ENCODE measurements at regions not wholly inside any gene's neighbourhood (a gene's known extent, or its start where the extent isn't known, plus 50 kb on each side); places are given as distances from the start of the nearest gene placed in this dataset.

- Histone ChIP-seq H3K36me3 (ENCODE audit: insufficient read depth in 1 of 2, low read depth in 1 of 2) (no peaks in the 10 kb centered on the region), H3K4me1 (no peaks in the 10 kb centered on the region), H3K27ac (no peak overlapping the region), H3K9me3 (peaks cover 7% of the 10 kb centered on the region), H3K27me3 (ENCODE audit: insufficient read depth in 3 of 3, low read length in 2 of 3) (no peaks in the 10 kb centered on the region), H3K4me3 (no peak overlapping the region)
- no peak for TF ChIP-seq CTCF (IDR thresholded peaks at IDR 0.05)
- intact Hi-C loops (cut with DNase I), result no loop called here
- WGBS, 3 donors, result 95 to 99% (median 98%) methylated on average over 2 of the region's 2 CpGs
- DNase-seq (no peak), ATAC-seq (no peak)
Observed at GRCh38 chr18:27430595-27430994, 245.5 kb upstream of the CHST9 start.

GRCh38 chr18:27428716-27429475, 243.8 kb upstream of the CHST9 start:
- Histone ChIP-seq H3K4me3 (no peak overlapping the region), H3K36me3 (ENCODE audit: insufficient read depth in 1 of 2, low read depth in 1 of 2) (no peaks in the 10 kb centered on the region), H3K27me3 (ENCODE audit: insufficient read depth in 3 of 3, low read length in 2 of 3) (no peaks in the 10 kb centered on the region), H3K27ac (no peak overlapping the region), H3K4me1 (no peaks in the 10 kb centered on the region), H3K9me3 (peaks cover 7% of the 10 kb centered on the region)
- intact Hi-C loops (cut with DNase I), result no loop called here
- DNase-seq (no peak), ATAC-seq (no peak)
- no peak for TF ChIP-seq CTCF (IDR thresholded peaks at IDR 0.05)
- 37 to 63% (median 49%) methylated on average over 2 of the region's 2 CpGs for WGBS, 3 donors

- Histone ChIP-seq H3K9me3 (peaks cover 7% of the 10 kb centered on the region), H3K27ac (no peak overlapping the region), H3K4me1 (no peaks in the 10 kb centered on the region), H3K4me3 (no peak overlapping the region), H3K36me3 (ENCODE audit: insufficient read depth in 1 of 2, low read depth in 1 of 2) (no peaks in the 10 kb centered on the region), H3K27me3 (ENCODE audit: insufficient read depth in 3 of 3, low read length in 2 of 3) (no peaks in the 10 kb centered on the region)
- intact Hi-C loops (cut with DNase I), result no loop called here
- DNase-seq, result no peak
- WGBS, 3 donors, result 75 to 86% (median 75%) methylated on average over 2 of the region's 2 CpGs
- no peak for TF ChIP-seq CTCF (IDR thresholded peaks at IDR 0.05)
- no peak for ATAC-seq
Observed at GRCh38 chr18:27428120-27428519, 243.0 kb upstream of the CHST9 start.

GRCh38 chr18:27423581-27423980, 238.5 kb upstream of the CHST9 start:
- no peak for DNase-seq
- no peaks in the 10 kb centered on the region for H3K4me1 ChIP-seq
- no peaks in the 10 kb centered on the region for H3K9me3 ChIP-seq
- no peaks in the 10 kb centered on the region for H3K36me3 ChIP-seq (ENCODE audit: insufficient read depth in 1 of 2, low read depth in 1 of 2)
- ATAC-seq, result no peak
- no peaks in the 10 kb centered on the region for H3K27me3 ChIP-seq (ENCODE audit: insufficient read depth in 3 of 3, low read length in 2 of 3)
- H3K4me3 ChIP-seq, result no peak overlapping the region
- intact Hi-C loops (cut with DNase I), result no loop called here
- no peak for TF ChIP-seq CTCF (IDR thresholded peaks at IDR 0.05)
- no peak overlapping the region for H3K27ac ChIP-seq
- 83 to 89% (median 89%) methylated on average over 3 of the region's 3 CpGs for WGBS, 3 donors

GRCh38 chr18:27419646-27420045, 234.5 kb upstream of the CHST9 start:
- 72 to 74% (median 72%) methylated on average over 2 of the region's 2 CpGs for WGBS, 3 donors
- intact Hi-C loops (cut with DNase I), result no loop called here

More at GRCh38 chr18:27419646-27420045, 234.5 kb upstream of the CHST9 start:
- ATAC-seq (no peak), DNase-seq (no peak)
- peaks cover 5% of the 10 kb centered on the region for H3K4me1 ChIP-seq
- H3K9me3 ChIP-seq, result no peaks in the 10 kb centered on the region
- H3K36me3 ChIP-seq (ENCODE audit: insufficient read depth in 1 of 2, low read depth in 1 of 2), result no peaks in the 10 kb centered on the region
- no peak overlapping the region for H3K27ac ChIP-seq
- no peak overlapping the region for H3K4me3 ChIP-seq
- TF ChIP-seq CTCF (IDR thresholded peaks at IDR 0.05), result no peak
- H3K27me3 ChIP-seq (ENCODE audit: insufficient read depth in 3 of 3, low read length in 2 of 3), result no peaks in the 10 kb centered on the region

Measured in psoas muscle (tissue), 7 donors.